ENCODE measurements at regions not wholly inside any gene's neighbourhood (a gene's known extent, or its start where the extent isn't known, plus 50 kb on each side); places are given as distances from the start of the nearest gene placed in this dataset.

GRCh38 chr4:98828801-98829200 lies 100.1 kb downstream of the EIF4E start:
- no peaks in the 10 kb centered on the region for H3K9me3 ChIP-seq (ENCODE audit: control insufficient read depth, insufficient read depth, low read length)
- H3K4me3 ChIP-seq (ENCODE audit: insufficient read depth, low read depth, low read length): no peak overlapping the region
- no peak overlapping the region for H3K9ac ChIP-seq (ENCODE audit: low read depth, low read length)
- no peaks in the 10 kb centered on the region for H3K36me3 ChIP-seq (ENCODE audit: control insufficient read depth, insufficient read depth, low read length)
- no peak overlapping the region for H2AK5ac ChIP-seq (ENCODE audit: low read depth, low read length)
- no peak overlapping the region for H3K4ac ChIP-seq (ENCODE audit: low read depth, low read length)
- ChIA-PET POLR2A (ENCODE audit: unreplicated experiment) (no interaction called here), CTCF (no interaction called here)
- DNase-seq (no peak), ATAC-seq (ENCODE audit: low read depth) (no peak)
- no peak overlapping the region for H2BK120ac ChIP-seq (ENCODE audit: low read depth, low read length)
- no peak overlapping the region for H3K14ac ChIP-seq (replicated peaks; ENCODE audit: low read depth, low read length)
- H4K20me1 ChIP-seq (ENCODE audit: insufficient read depth, low read length): no peaks in the 10 kb centered on the region
- no TSS peak for BruUV-seq (replicated peaks)
- H3K27ac ChIP-seq (ENCODE audit: insufficient read depth, low read length): no peak overlapping the region
- H2BK20ac ChIP-seq (ENCODE audit: low read depth, low read length): no peak overlapping the region
- H2AK9ac ChIP-seq (replicated peaks; ENCODE audit: low read depth, low read length, poor library complexity): no peak overlapping the region
- no peak overlapping the region for H4K5ac ChIP-seq (ENCODE audit: low read depth, low read length)
- dilution Hi-C loops (cut with HindIII; ENCODE audit: low sequenced_read_pairs, unreplicated experiment): no loop called here
- in situ Hi-C loops (cut with MboI; ENCODE audit: low sequenced_read_pairs): no loop called here
- no peaks in the 10 kb centered on the region for H3K4me1 ChIP-seq (ENCODE audit: control insufficient read depth, insufficient read depth, low read length)
- no peaks in the 10 kb centered on the region for H3K9me1 ChIP-seq (ENCODE audit: insufficient read depth, low read length)
- H3K27me3 ChIP-seq (ENCODE audit: control insufficient read depth, insufficient read depth, low read length): peaks cover 2% of the 10 kb centered on the region; the same call in 1 of the 2 replicates
- H3K4me2 ChIP-seq (ENCODE audit: low read depth, low read length): no peak overlapping the region
- H3K18ac ChIP-seq (ENCODE audit: low read depth, low read length): no peak overlapping the region
- TF ChIP-seq ELK1 (IDR thresholded peaks at IDR 0.05; ENCODE audit: borderline replicate concordance, low read depth, low read length) (no peak), BHLHE40 (IDR thresholded peaks at IDR 0.05; ENCODE audit: low read depth, low read length) (no peak), POLR2A (IDR thresholded peaks at IDR 0.05; ENCODE audit: low read depth, low read length) (no peak), MXI1 (IDR thresholded peaks at IDR 0.05; ENCODE audit: borderline replicate concordance, low read depth, low read length) (no peak), RAD21 (IDR thresholded peaks at IDR 0.05; ENCODE audit: low read length) (no peak), CHD1 (IDR thresholded peaks at IDR 0.05; ENCODE audit: low read depth, low read length) (no peak), MAZ (IDR thresholded peaks at IDR 0.05; ENCODE audit: borderline replicate concordance, low read depth, low read length) (no peak), CTCF (conservative IDR thresholded peaks at IDR 0.05; ENCODE audit: low read depth, low read length) (no peak), RCOR1 (IDR thresholded peaks at IDR 0.05; ENCODE audit: insufficient replicate concordance, low read length) (no peak), CEBPB (IDR thresholded peaks at IDR 0.05; ENCODE audit: low read depth, low read length) (no peak), FOS (IDR thresholded peaks at IDR 0.05; ENCODE audit: low read depth, low read length) (no peak), SMC3 (IDR thresholded peaks at IDR 0.05; ENCODE audit: low read depth, low read length) (no peak), NFE2L2 (IDR thresholded peaks at IDR 0.05; ENCODE audit: low read depth, low read length) (no peak), RFX5 (IDR thresholded peaks at IDR 0.05; ENCODE audit: low read depth, low read length) (no peak), MAFK (IDR thresholded peaks at IDR 0.05; ENCODE audit: low read depth, low read length) (no peak)
- TF ChIP-seq, protein P1, sequence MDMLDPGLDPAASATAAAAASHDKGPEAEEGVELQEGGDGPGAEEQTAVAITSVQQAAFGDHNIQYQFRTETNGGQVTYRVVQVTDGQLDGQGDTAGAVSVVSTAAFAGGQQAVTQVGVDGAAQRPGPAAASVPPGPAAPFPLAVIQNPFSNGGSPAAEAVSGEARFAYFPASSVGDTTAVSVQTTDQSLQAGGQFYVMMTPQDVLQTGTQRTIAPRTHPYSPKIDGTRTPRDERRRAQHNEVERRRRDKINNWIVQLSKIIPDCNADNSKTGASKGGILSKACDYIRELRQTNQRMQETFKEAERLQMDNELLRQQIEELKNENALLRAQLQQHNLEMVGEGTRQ (IDR thresholded peaks at IDR 0.05; ENCODE audit: low read depth, low read length): no peak
- intact Hi-C loops (cut with micrococcal nuclease): no loop called here
- H3K79me1 ChIP-seq (ENCODE audit: low read depth in 1 of 2, low read length in 2 of 2): no peaks in the 10 kb centered on the region
- H4K91ac ChIP-seq (ENCODE audit: insufficient read depth, low read depth, low read length): no peak overlapping the region
- H3K56ac ChIP-seq (ENCODE audit: extremely low read depth, insufficient read depth, low read length): no peak overlapping the region
- H3K23ac ChIP-seq (ENCODE audit: low read depth, low read length): no peak overlapping the region
- no peak overlapping the region for H2BK5ac ChIP-seq (ENCODE audit: low read depth, low read length, poor library complexity, severe bottlenecking)
- WGBS, 2 experiments (ENCODE audit: extremely low coverage in 2 of 2, insufficient read length in 1 of 2): no CpG with 5 or more reads among the region's 5 CpGs
- no peak overlapping the region for H2BK15ac ChIP-seq (ENCODE audit: low read depth, low read length)
- no peak overlapping the region for H2AFZ ChIP-seq (replicated peaks; ENCODE audit: low read length, poor library complexity)
- no peak overlapping the region for H4K8ac ChIP-seq (ENCODE audit: low read depth in 2 of 2, low read length in 2 of 2)
